Right lung (tissue), 2 donors: ENCODE measurements at regions not wholly inside any gene's neighbourhood (a gene's known extent, or its start where the extent isn't known, plus 50 kb on each side); places are given as distances from the start of the nearest gene placed in this dataset.
"Not testable (repeated sequence)": the region's sequence is repeated elsewhere in the genome, so short reads cannot be mapped to it uniquely, and the experiment has no call there.

Experiments used
- DNase-seq, 2 donors: peaks; one replicate each; pipeline ENCODE4 v3.0.0-alpha.2; 2013

DNA sequence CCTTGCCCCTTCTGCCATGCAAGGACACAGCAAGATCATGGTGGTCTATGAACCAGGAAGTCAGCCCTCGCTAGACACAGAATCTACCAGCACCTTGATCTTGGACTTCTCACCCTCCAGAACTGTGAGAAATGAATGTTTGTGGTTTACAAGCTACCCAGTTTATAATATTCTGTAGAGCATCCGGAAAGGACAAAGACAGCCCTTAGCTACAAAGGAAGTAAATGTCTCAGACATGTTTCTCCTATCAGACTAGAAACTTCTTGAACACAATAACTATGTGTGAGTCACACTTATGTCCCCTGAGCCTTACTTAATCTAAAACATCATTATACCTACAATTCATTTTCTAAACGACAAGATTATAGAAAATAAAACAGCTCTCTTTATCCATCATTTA, 176.7 kb downstream of the KLHL28 start:
- no peak for DNase-seq

DNA sequence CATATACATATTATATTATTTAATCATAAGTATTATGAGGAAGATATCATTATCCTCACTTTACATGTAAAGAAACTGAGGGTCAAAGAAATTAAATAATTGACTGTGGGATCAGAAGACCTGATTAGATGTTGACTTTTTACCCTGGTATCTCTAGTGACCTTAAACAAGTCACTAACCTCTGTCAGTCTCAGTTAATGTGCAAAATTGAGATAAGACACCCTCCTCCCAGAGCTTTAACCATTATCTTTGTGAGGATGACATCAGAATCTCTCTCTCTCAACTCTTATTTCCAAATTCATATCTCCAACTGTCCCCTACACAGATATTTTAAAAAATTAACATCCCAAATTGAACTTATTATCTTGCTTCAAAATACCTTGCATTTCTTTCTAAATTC, 177.8 kb downstream of the KLHL28 start:
- DNase-seq = no peak

DNA sequence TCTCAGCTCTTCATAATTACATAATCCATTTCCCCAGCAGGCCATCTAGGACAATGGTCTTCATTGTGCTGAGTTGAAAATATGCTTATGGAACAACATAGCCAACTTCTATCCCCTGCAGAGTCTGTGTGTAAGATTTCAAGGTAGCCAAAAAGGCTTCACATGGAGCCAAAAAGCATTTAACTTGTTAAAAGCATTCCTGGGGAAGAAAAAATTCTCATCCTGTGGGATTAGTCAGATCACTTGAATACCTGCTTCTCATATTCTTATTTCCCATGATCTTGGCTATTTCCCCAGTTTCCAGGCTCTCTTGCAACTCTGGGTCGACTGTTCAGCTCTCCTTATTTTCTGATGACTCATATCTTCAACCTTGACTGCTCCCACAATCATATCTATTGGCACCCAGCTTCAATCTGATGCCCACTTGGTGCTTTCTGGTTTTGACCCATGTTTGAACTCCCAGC, 178.9 kb downstream of the KLHL28 start:
- DNase-seq = no peak

DNA sequence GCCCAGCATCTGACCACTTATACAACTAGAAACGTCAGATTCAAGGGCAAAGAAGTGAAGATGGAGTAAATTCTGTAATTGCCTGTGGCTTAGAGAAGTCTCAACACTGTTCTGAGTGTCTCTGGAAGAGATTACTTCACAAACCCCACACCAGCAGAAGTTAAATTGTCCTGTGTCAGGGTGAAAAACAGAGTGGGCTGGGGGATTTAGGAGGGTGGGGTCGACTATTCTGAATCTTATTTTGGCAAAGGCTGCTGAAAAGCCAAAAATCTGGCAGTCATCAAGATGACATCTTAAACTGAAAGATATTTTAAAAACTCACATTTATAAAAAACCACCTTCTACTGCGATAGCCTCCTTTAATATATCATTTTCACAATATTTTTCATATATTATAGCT, 180.8 kb downstream of the KLHL28 start:
- no peak for DNase-seq

DNA sequence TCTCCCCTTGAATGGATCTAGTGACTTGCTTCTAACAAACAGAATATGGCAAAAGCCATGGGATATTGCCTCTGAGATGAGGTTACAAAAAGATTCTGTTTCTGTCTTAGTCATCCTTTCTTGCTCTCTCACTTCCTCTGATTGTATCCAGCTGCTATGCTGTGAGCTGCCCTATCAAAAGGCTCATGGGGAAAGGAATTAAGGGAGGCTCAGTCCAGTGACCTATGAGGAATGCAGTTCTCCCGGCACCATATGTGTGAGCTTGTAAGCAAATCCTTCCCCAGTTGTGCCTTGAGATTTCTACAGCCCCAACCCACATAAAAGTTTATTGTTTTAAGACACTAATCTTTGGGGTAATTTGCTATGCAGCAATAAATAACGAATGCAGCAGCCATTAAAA, 183.1 kb downstream of the KLHL28 start:
- no peak for DNase-seq

DNA sequence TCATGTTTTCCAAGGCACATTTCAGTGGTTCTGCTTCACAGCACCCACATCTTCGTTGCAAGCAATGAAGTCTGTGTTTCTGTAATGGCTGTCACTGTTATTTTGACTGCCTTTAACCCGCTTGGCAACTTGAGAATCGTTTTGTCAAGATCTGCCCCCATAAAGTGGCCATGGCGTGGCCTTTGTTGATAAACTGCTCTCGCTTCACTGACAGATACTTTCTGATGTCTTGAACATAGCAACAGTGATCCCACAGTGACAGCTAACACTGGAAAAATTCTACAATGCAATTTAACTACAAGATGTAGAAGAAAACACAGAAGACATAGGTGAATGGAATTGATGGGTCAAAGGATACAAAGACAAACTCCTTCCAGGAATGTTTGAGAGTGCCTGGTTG, 184.2 kb downstream of the KLHL28 start:
- no peak for DNase-seq

DNA sequence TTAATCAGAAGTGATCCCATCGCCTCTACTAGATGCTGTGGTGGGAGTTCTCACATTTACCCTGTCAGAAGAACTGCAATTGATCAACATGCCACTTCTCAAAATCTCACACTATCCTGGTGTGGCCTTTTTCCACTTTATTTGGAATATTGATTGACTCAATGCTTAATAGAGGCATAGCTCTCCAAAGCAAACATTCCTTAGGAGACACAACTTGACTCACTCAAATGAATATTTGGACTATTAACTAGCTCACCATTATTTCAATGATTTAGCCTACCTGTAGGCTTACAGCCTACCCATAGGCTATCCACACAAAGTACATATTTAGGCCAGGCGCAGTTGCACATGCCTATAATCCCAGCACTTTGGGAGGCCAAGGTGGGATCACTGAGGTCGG, 186.5 kb downstream of the KLHL28 start:
- no peak for DNase-seq

DNA sequence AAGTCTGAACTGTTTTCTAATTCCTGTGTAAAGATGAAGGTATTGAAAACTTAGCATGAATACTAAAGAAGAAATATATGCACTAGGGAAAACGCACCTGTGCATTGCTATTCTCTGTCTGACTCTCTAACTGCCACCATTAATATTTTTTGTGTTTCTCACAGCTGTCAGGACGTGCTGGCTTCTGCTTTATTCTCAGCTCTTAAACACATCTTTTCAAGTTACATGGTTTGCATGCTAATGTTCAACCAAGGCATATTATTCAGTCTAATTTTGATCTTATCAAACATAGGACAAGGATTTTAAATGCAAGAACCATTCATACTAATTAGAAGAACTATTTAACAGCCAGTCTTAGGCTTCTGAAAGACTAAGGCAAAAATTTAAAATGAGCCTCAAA, 187.4 kb downstream of the KLHL28 start:
- no peak for DNase-seq

DNA sequence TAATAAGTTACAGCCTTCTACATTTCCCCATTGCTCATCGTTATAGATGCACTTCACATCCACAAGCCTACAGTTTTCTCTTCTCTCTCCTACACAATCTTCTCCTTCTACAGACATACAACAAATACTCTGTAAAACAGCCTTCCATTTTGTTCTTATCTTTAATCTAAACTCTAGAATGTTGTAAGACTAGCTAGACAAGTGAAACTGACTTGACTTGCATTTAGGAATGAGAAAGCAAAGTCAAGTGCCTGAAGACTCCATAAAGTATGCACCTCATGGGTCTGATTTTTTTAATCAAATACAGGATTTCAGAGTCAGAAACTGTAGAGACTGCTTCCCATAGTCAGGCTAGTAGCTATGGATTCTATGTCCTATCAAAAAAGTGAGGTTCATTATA, 190.3 kb downstream of the KLHL28 start:
- DNase-seq = no peak

DNA sequence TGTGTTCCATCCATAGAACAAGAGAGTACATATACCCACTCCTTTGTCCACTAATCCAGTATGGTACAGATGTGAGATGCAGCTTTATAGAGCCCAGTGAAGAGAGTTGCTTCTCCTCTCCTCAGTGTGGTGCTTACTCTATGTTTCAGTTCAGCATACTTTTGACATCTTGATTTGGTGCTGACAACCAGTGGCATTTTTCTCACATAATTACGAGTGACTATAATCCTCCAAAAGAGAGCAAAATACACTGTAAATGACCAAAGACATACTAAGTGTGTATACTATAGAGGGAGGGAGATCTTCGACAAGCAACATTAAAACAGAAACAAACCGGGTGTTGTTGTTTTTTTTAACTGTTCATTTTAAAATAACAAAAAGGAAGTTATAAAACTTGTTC, 191.5 kb downstream of the KLHL28 start:
- DNase-seq = no peak

DNA sequence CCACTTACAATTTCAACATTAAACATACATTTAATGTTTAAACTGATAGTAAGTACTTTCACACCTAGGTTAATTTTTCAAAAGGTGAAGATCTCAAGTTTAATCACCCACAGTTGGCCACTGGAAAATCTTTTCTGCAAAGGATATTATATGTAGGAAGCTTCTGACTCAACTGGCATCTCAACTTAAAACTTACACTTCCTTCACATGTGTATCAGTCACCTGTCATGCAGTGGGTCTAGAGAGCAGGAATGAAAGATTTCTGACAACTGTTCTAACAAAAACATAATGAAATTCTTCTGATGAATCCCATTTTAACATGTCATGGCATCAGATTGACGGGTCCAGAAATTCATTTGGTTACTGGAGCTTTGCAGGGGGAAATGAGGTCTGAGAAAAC, 192.8 kb downstream of the KLHL28 start:
- no peak for DNase-seq

DNA sequence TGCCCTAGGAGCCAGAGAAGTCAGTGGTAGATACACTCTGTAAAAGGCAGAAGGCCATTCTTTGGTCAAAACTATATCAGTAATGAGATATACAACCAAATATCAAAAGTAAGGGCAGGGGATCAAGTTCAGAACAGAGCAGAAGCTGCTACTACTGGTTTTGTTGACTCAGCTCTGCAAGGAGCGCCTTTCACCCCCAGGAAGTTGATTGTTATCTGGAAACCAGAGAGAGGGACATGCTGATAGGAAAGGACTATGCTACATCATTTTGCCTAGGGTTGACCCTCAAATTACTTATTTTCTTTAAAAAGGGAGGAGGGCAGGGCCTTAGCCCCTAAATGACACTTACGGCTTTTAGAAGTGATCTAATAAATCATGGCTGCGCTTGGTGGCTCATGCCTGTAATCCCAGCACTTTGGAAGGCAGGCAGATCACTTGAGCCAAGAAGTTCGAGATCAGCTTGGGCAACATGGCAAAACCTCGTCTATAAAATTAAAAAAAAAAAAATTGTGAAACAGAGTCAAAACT, 194.0 kb downstream of the KLHL28 start:
- no peak for DNase-seq

DNA sequence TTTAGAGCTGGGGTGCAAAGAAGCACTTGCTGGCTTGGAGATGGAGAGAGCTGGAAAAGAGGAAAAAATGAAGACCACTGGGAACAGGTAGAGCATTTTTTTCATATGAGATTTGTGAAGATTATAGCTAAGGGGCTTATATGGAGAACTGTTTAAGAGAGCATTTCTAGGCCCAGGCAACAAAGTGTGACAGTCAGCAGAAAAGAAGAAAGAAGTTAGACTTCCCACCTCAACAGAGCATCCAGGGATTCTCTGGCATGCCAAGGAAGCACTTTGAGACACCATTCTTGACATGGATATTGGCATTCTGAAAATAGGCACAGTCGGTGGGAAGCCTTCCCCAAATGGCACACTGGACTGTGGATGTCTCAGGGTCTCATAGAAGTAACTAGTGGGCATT, 195.5 kb downstream of the KLHL28 start:
- no peak for DNase-seq

DNA sequence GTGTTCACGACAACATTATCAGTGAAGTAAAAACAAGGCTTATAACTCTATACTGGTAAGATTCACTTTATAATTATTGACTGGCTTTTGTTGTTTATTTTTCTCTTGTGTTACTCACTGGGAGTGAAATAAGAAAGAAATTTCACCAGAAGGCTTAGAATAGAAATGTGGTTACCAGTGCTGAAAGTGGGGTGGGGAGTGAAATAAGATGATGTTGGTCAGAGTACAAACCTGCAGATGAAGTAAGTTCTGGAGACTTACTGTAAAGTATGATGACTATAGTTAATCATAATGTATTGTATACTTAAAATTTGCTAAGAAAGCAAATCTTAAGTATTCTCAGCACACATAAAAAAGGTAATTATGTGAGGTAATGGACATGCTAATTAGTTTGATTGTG, 198.4 kb downstream of the KLHL28 start:
- DNase-seq = no peak

DNA sequence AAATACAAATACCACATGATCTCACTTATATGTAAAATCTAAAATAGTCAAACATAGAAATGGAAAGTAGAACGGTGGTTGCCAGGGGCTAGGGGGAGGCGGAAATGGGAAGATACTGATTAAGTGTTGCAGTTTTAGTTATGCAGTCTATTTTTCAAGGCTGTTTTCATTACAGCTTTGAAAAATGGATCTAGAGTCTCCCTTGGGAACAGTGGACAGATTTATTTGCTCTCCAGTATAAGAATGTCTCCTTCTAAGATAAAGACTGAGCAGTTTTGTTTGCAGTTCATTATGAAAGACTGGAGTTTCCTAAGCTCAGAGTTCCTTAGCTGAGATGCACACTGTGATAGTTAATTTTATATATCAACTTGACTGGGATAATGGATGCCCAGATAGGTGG, 202.5 kb downstream of the KLHL28 start:
- DNase-seq = no peak

DNA sequence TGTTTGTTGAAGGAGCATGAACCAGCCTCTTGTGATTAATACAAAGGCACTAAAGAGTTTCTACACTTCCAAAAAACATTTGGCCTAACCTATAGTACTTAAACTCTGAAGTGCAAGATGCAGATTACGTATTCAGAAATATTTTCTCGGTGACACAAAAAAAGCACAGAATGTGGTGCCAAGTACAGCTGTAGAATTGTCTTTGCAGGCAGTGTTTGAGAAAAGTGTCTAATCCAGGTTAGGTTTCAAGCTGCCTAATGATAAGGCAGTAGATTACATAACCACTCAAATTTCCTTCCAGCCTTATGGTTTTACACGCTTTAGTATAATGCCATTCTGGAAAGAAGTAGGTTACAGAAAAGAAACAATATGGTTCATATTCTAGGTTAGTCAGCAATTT, 205.2 kb downstream of the KLHL28 start:
- no peak for DNase-seq

DNA sequence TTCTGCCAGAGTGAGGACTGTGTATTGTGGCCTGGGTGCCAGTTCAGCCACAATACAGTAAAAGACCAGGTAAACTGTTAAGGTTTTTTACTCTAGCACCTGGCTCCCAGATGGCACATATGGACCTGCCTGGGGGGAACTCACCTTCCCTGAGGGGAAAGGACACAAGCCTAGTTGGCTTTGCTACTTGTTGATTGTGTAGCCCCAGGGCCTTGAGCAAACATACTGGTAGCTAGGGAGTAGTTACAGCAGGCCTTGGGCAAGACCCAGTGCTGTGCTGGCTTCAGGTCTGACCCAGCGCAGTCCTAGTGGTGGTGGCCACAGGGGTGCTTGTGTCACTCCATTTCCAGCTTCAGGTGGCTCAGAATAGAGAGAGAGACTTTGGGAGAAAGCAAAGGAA, 216.4 kb downstream of the KLHL28 start:
- no peak for DNase-seq

DNA sequence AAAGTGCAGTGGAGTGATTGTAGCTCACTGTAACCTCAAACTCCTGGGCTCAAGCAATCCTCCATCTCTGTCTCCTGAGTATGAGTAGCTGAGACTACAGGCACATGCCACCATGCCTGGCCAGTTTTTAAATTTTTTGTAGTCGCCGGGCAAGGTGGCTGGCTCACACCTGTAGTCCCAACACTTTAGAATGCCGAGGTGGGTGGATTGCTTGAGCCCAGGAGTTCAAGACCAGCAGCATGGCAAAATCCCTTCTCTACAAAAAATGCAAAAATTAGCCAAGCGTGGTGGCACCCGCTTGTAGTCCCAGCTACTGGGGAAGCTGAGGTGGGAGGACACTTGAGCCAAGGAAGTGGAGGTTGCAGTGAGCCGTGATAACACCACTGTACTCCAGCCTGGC, 219.5 kb downstream of the KLHL28 start:
- no peak for DNase-seq

DNA sequence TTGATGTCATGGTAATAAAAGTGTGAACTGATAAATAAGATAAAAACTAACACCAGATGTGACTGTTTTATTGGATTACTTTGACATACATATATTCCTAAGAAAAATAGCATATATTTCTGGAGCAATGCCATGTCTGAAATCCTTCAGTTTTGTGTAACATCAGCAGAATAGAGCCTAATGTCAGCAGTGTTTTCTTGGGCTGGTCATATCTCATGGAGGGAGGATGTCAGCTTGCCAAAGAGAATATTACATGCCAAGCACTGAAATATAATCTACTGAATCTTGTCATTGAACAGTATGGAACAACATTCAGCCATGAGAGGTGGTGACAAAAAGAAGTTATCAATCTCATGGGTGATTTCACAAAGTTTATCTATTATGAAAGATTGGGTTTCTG, 220.3 kb downstream of the KLHL28 start:
- DNase-seq = no peak

DNA sequence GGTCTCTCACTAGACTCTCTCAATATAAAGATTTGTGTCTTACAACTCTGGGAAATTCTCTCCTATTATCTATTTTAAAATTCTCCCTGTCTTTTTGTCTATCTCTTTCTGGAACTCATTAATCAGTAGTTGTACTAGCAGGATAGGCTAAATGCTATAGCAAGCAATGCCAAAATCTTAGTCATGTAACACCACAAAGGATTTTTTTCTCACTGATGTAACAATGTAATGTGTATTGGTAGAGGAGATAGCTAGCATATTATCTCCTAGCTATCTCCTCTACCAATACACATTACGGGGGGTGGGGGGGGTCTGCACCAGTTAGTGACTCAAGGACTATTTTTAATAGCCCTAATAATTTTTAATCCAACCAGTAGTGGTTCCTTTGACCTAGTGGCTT, 225.4 kb downstream of the KLHL28 start:
- no peak for DNase-seq

DNA sequence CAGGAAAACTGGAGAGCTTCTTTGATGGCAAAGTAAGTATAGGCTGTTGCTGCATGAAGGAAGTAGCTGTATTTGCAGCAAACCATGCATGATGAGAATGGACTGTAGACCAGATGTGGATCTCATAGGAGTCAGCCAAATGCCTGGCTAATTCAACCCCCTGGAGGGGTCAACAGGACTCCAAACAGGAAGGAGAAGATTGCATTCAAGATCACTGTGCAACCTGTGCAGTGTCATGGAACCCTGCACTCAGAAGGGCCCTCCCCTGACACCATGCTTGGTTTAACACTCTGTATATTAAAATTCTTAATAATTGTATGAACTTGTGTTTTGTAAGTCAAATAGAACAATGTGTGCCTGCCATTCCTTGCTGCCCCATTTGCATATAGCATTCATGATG, 225.1 kb upstream of the FSCB start:
- DNase-seq = no peak

DNA sequence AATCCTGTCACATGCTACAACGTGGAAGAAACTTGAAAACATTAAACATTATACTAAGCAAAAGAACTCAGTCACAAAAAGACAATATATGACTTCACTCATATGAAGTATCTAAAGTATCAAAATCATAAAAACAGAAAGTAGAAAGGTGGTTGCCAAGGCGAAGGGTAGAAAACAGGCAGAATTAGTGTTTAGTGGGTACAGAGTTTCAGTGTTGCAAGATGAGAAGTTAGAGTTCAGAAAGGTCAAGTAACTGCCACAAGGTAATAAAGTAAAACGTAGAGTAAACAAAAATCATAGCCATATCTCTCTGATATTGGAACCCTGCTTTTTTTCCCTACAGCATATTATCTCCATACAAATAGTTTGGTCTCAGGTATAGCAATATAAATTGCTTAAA, 223.8 kb upstream of the FSCB start:
- DNase-seq = no peak

DNA sequence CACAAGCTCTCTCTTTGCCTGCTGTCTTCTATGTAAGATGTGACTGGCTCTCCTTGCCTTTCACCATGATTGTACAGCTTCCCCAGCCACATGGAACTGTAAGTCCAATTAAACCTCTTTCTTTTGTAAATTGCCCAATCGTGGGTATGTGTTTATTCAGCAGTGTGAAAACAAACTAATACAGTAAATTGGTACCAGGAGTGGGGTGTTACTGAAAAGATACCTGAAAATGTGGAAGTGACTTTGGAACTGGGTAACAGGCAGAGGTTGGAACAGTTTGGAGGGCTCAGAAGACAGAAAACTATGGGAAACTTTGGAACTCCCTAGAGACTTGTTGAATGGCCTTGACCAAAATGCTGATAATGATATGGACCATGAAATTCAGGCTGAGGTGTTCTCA, 214.3 kb upstream of the FSCB start:
- not testable (repeated sequence) for DNase-seq

DNA sequence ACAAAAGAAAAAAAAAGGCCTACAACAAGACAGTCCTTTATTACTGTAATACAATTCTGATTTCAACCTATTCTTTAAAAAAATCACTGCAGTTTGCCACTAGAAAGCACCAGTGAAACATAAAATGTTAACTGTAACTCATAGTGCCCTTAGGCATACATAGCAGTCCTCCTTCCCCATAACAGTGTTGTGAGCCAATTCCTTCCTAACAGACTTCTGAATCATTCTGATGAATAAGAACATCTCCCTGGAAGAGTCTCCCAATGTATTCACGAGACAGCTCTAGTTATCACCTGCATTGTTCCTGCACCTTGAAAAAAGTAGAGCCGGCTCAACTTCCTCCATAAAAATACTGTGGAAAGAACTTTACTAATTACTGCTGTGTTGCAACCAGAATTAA, 213.6 kb upstream of the FSCB start:
- DNase-seq = no peak
